Type B pancreatic cell (in vitro differentiated cells): ENCODE measurements at regions not wholly inside any gene's neighbourhood (a gene's known extent, or its start where the extent isn't known, plus 50 kb on each side); places are given as distances from the start of the nearest gene placed in this dataset.

Source experiments
- DNase-seq: peaks from one replicate; pipeline ENCODE4 v3.0.0; 2021; ENCODE audit warnings: mixed read lengths; ENCODE audit not compliant: unreplicated experiment; ENCODE audit errors: extremely low spot score
- H3K27ac Mint-ChIP-seq: 2 replicates; pipeline ENCODE4 v1.8.0; 2021; ENCODE audit warnings: mild to moderate bottlenecking, mixed read lengths
- H3K27me3 Mint-ChIP-seq: 2 replicates; pipeline ENCODE4 v1.8.0; 2021; ENCODE audit warnings: mixed read lengths
- H3K36me3 Mint-ChIP-seq: 2 replicates; pipeline ENCODE4 v1.8.0; 2021; ENCODE audit warnings: mixed read lengths
- H3K4me1 Mint-ChIP-seq: one replicate; pipeline ENCODE4 v1.8.0; 2021; ENCODE audit warnings: mixed read lengths; ENCODE audit not compliant: unreplicated experiment
- H3K4me3 Mint-ChIP-seq: 2 replicates; pipeline ENCODE4 v1.8.0; 2021; ENCODE audit warnings: mild to moderate bottlenecking, mixed read lengths
- H3K9me3 Mint-ChIP-seq: 2 replicates; pipeline ENCODE4 v1.8.0; 2021; ENCODE audit warnings: mixed read lengths
- TF ChIP-seq, protein P1 (sequence below): fragments of 200-600 bp; sonication (generic); conservative IDR thresholded peaks from 2 replicates; pipeline ENCODE4 v1.5.0; 2021; ENCODE audit warnings: antibody characterized with exemption, mild to moderate bottlenecking

DNA sequence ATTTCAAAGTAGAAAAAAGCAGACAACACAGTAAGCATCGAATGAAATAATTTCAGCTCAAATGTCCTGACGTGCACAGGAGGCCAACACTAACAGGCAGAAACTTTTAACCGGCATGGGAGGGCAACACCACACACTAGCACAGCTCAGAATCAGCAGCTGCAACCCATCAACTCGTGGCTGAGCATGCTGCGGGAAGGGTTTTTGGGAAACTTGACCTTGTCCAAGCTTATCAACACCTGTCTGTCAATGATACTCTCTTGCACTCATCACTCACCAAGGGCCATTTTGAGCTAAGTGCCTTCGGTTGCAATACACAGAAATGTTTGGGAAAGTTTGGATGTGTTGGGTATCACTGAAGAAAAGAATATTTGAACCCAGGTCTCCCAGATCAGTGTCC lies 483.7 kb downstream of the TSHZ3 start:
- peak; percentile 40 for DNase-seq
- Mint-ChIP-seq H3K36me3 (no peaks in the 10 kb centered on the region), H3K9me3 (peaks cover 6% of the 10 kb centered on the region), H3K4me1 (no peaks in the 10 kb centered on the region), H3K27ac (no peak overlapping the region), H3K27me3 (peaks cover 30% of the 10 kb centered on the region), H3K4me3 (no peak overlapping the region)
- TF ChIP-seq, protein P1, sequence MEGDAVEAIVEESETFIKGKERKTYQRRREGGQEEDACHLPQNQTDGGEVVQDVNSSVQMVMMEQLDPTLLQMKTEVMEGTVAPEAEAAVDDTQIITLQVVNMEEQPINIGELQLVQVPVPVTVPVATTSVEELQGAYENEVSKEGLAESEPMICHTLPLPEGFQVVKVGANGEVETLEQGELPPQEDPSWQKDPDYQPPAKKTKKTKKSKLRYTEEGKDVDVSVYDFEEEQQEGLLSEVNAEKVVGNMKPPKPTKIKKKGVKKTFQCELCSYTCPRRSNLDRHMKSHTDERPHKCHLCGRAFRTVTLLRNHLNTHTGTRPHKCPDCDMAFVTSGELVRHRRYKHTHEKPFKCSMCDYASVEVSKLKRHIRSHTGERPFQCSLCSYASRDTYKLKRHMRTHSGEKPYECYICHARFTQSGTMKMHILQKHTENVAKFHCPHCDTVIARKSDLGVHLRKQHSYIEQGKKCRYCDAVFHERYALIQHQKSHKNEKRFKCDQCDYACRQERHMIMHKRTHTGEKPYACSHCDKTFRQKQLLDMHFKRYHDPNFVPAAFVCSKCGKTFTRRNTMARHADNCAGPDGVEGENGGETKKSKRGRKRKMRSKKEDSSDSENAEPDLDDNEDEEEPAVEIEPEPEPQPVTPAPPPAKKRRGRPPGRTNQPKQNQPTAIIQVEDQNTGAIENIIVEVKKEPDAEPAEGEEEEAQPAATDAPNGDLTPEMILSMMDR: no peak

DNA sequence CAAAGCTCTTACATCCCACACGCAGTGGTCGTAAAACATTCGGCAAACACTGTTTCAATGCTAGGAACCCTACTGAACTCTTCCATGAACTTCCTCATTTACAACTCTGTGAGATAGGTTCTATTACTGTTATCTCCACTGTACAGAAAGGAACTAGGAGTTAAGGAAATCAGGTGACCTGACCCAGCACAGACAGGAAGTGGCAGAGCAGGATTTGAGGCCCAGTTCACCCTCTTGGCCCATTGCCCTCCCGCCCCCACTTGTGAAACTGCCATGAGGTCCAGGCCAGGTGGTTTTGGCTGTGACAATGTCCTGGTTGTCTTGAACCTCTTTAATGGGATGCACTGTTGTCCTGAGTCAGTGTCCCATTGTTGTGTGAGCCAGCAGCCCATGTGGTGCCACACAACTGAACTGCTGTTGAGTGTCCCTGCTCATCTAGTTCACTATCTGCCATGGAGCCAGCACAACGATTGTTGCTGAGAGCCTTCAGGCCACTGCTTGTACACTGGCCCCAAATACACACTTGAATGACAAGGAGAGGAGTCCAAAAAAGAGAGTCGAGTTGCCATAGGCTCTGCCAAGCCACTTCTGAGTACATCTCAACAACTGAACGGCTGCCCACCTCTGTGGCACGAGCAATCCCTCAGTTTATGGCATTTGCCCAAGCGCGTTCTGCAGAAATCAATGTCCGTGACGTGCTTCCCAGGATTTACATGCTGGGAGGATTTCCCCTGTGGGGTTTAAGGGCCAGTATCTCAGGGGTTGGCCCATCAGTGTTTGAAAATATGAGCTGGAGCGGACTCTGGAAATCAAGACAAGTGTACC lies 484.6 kb downstream of the TSHZ3 start:
- TF ChIP-seq, protein P1: no peak
- Mint-ChIP-seq H3K9me3 (peaks cover 6% of the 10 kb centered on the region), H3K4me3 (no peak overlapping the region), H3K27ac (no peak overlapping the region), H3K4me1 (no peaks in the 10 kb centered on the region), H3K27me3 (peaks cover 28% of the 10 kb centered on the region), H3K36me3 (no peaks in the 10 kb centered on the region)
- no peak for DNase-seq

DNA sequence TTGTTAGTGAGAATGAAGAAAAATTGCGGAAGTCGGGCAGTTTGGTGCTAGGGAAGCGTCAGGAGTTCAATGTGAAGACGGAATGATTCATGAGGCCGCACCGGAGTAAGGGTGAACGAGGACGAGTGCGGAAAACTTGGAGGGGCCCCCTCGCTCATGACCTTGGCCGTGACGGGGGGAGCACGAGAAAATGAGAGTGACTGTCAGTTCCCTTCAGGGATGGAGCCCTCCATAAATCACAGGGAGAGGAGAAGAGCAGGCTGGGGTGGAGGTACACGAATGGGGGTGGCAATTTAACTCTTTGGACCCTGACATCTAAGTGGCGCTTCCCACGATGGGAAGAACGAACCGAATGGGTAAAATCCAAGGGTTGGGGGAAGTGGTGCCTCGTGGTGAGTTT lies 486.4 kb downstream of the TSHZ3 start:
- no peak overlapping the region for H3K27ac Mint-ChIP-seq
- no peak overlapping the region for H3K4me3 Mint-ChIP-seq
- peaks cover 20% of the 10 kb centered on the region for H3K27me3 Mint-ChIP-seq
- H3K4me1 Mint-ChIP-seq: no peaks in the 10 kb centered on the region
- H3K36me3 Mint-ChIP-seq: no peaks in the 10 kb centered on the region
- peak; percentile 31 for DNase-seq
- TF ChIP-seq, protein P1: no peak
- peaks cover 6% of the 10 kb centered on the region for H3K9me3 Mint-ChIP-seq

DNA sequence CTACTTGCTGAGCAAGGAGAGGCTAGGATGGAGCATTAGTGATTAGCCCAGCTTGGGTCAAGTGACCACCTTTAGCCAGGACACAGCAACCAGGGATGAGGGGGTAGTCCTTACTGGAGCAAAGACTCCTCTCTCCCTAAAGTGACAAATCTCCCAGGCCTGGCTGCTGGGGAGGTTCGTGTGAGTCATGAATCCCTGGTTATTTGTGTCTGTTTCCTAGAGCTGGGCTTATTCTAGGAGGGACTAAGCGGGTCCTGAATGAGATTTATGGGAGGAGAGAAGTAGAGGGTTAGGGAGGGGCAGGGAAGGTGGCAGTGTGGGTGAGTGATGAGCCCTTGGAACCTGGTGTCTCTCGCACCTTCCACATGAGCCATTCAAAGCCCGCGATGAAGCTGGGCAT lies 487.3 kb downstream of the TSHZ3 start:
- no peaks in the 10 kb centered on the region for H3K4me1 Mint-ChIP-seq
- H3K4me3 Mint-ChIP-seq: no peak overlapping the region
- TF ChIP-seq, protein P1: no peak
- peaks cover 15% of the 10 kb centered on the region for H3K27me3 Mint-ChIP-seq
- H3K9me3 Mint-ChIP-seq: no peaks in the 10 kb centered on the region
- DNase-seq: peak; percentile 39
- H3K27ac Mint-ChIP-seq: no peak overlapping the region
- no peaks in the 10 kb centered on the region for H3K36me3 Mint-ChIP-seq

DNA sequence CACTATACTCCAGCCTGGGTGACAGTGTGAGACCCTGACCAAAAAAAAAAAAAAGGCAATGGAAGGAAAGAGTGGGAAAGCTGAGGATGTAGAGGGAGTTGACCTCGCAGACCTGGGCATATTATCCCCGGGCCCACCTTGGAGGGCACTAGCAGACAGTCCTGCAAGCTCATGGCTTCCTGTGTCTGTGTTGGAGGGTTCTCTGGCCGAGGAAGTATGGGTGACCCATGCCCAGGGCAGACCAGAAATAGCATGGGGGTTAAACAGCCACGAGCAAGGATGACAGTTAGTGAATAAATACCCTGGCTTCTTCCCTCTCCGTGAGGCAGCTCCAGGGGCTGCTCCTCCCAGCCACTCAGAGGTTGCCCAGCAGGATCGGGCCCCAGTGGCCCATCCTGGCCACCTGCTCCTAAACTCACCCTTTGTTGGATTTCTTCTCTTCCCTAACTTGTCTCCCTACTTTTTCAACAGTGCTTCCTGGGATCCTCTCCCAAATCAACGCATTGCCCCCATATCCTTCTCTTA lies 485.8 kb downstream of the ZNF536 start:
- no peak overlapping the region for H3K27ac Mint-ChIP-seq
- no peaks in the 10 kb centered on the region for H3K4me1 Mint-ChIP-seq
- TF ChIP-seq, protein P1: no peak
- H3K4me3 Mint-ChIP-seq: no peak overlapping the region
- no peaks in the 10 kb centered on the region for H3K9me3 Mint-ChIP-seq
- peak; percentile 58 for DNase-seq
- no peaks in the 10 kb centered on the region for H3K36me3 Mint-ChIP-seq
- H3K27me3 Mint-ChIP-seq: peaks cover 18% of the 10 kb centered on the region
